Mesendoderm (in vitro differentiated cells): ENCODE measurements at regions not wholly inside any gene's neighbourhood (a gene's known extent, or its start where the extent isn't known, plus 50 kb on each side); places are given as distances from the start of the nearest gene placed in this dataset.

Experiments used
- DNase-seq: peaks from one replicate; pipeline ENCODE4 v3.0.0; 2013
- H2AK5ac ChIP-seq: 2 replicates; pipeline ENCODE4 v1.6.1; 2013; ENCODE audit warnings: low read length, inconsistent platforms
- H2BK120ac ChIP-seq: 2 replicates; pipeline ENCODE4 v1.6.1; 2013; ENCODE audit warnings: low read depth, mild to moderate bottlenecking, low read length, moderate library complexity, mixed read lengths
- H2BK15ac ChIP-seq: replicated peaks from 2 replicates; pipeline ENCODE4 v1.6.1; 2013; ENCODE audit warnings: low read depth, mild to moderate bottlenecking, moderate library complexity
- H2BK5ac ChIP-seq: 2 replicates; pipeline ENCODE4 v1.6.1; 2013; ENCODE audit warnings: low read length, inconsistent platforms
- H3K18ac ChIP-seq: 2 replicates; pipeline ENCODE4 v1.6.1; 2013; ENCODE audit warnings: mild to moderate bottlenecking, low read length, mixed read lengths
- H3K23ac ChIP-seq: one replicate; pipeline ENCODE4 v1.6.1; 2013; ENCODE audit warnings: low read length
- H3K27ac ChIP-seq: 2 replicates; pipeline ENCODE4 v1.5.1; 2013; ENCODE audit warnings: low read depth, mild to moderate bottlenecking, inconsistent platforms, low read length, moderate library complexity
- H3K27me3 ChIP-seq: 2 replicates; pipeline ENCODE4 v1.6.1; 2013; ENCODE audit warnings: low read length, control low read depth, mild to moderate bottlenecking, inconsistent platforms; ENCODE audit not compliant: insufficient read depth, poor library complexity
- H3K36me3 ChIP-seq: 2 replicates; pipeline ENCODE4 v1.6.1; 2013; ENCODE audit warnings: low read length, inconsistent platforms; ENCODE audit not compliant: control insufficient read depth, insufficient read depth
- H3K4ac ChIP-seq: one replicate; pipeline ENCODE4 v1.6.1; 2013; ENCODE audit warnings: low read depth, mild to moderate bottlenecking, low read length, moderate library complexity
- H3K4me1 ChIP-seq: 2 replicates; pipeline ENCODE4 v1.6.1; 2013; ENCODE audit warnings: low read depth, low read length, inconsistent platforms; ENCODE audit not compliant: control insufficient read depth
- H3K4me2 ChIP-seq: 2 replicates; pipeline ENCODE4 v1.6.1; 2013; ENCODE audit warnings: low read length
- H3K4me3 ChIP-seq: 2 replicates; pipeline ENCODE4 v1.5.1; 2013; ENCODE audit warnings: mild to moderate bottlenecking, low read length
- H3K56ac ChIP-seq: one replicate; pipeline ENCODE4 v1.6.1; 2013; ENCODE audit warnings: low read length
- H3K79me1 ChIP-seq: 2 replicates; pipeline ENCODE4 v1.6.1; 2013; ENCODE audit warnings: low read length, inconsistent platforms
- H3K79me2 ChIP-seq: 2 replicates; pipeline ENCODE4 v1.6.1; 2013; ENCODE audit warnings: mild to moderate bottlenecking, low read length; ENCODE audit not compliant: control insufficient read depth, insufficient read depth
- H3K9ac ChIP-seq: 2 replicates; pipeline ENCODE4 v1.6.1; 2013; ENCODE audit warnings: low read length, inconsistent platforms
- H4K5ac ChIP-seq: one replicate; pipeline ENCODE4 v1.6.1; 2013; ENCODE audit warnings: low read length
- H4K8ac ChIP-seq: one replicate; pipeline ENCODE4 v1.6.1; 2013; ENCODE audit warnings: low read depth, mild to moderate bottlenecking, control low read depth, low read length, moderate library complexity
- WGBS: extraction: QIAGEN DNeasy Blood & Tissue Kit; methylation state at CpG from one replicate; pipeline ENCODE4 v1.1.7; 2013; ENCODE audit warnings: low lambda C conversion rate, missing lambda C conversion rate; ENCODE audit not compliant: insufficient coverage; ENCODE audit errors: extremely low coverage; 5-methylcytosine and 5-hydroxymethylcytosine counted together

- Histone ChIP-seq H3K56ac (no peak overlapping the region), H4K5ac (no peak overlapping the region), H2BK15ac (no peak overlapping the region), H3K27ac (peak overlapping the region; percentile 49), H3K79me1 (no peaks in the 10 kb centered on the region), H2AK5ac (no peak overlapping the region), H3K4me1 (no peaks in the 10 kb centered on the region), H3K4ac (no peak overlapping the region), H3K4me3 (no peak overlapping the region), H3K4me2 (no peak overlapping the region), H3K36me3 (no peaks in the 10 kb centered on the region), H2BK5ac (no peak overlapping the region), H3K23ac (no peak overlapping the region), H2BK120ac (no peak overlapping the region), H3K79me2 (no peaks in the 10 kb centered on the region), H3K18ac (no peak overlapping the region), H3K27me3 (no peaks in the 10 kb centered on the region), H3K9ac (no peak overlapping the region), H4K8ac (no peak overlapping the region)
- no CpG with 5 or more reads among the region's 6 CpGs for WGBS
- peak; percentile 55 for DNase-seq
These were observed 167.5 kb upstream of the FREM2 start for GRCh38 chr13:38519229-38519911.

DNA sequence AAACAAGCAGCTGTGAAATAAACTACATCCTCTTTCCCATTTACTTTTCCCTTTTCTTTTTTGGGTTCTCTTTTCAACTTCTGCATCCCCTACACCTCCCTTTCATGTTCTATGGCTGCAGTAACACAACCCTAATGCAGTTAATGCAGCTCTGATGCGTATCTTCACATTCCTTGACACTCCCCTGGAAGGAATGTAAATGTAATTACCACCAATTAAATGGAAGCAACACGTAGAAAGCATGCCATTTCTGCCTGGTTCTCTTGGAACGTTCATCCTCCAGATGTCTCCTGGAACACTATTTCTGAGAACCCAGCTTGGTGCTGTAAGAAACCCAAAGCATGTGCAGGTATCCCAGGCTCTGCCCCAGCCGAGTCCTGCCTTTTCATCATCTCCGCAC lies 166.8 kb upstream of the FREM2 start:
- H3K79me1 ChIP-seq: no peaks in the 10 kb centered on the region
- H2BK120ac ChIP-seq: no peak overlapping the region
- no peaks in the 10 kb centered on the region for H3K27me3 ChIP-seq
- no peak overlapping the region for H4K8ac ChIP-seq
- no peak overlapping the region for H3K56ac ChIP-seq
- no peak overlapping the region for H2BK5ac ChIP-seq
- H2AK5ac ChIP-seq: no peak overlapping the region
- no peak overlapping the region for H3K4ac ChIP-seq
- WGBS: no CpG with 5 or more reads among the region's 5 CpGs
- peak; percentile 71 for DNase-seq
- H3K4me1 ChIP-seq: no peaks in the 10 kb centered on the region
- H3K18ac ChIP-seq: no peak overlapping the region
- H2BK15ac ChIP-seq: no peak overlapping the region
- H4K5ac ChIP-seq: no peak overlapping the region
- no peaks in the 10 kb centered on the region for H3K79me2 ChIP-seq
- no peak overlapping the region for H3K4me2 ChIP-seq
- no peak overlapping the region for H3K27ac ChIP-seq
- H3K4me3 ChIP-seq: no peak overlapping the region
- no peak overlapping the region for H3K9ac ChIP-seq
- no peaks in the 10 kb centered on the region for H3K36me3 ChIP-seq
- H3K23ac ChIP-seq: no peak overlapping the region

DNA sequence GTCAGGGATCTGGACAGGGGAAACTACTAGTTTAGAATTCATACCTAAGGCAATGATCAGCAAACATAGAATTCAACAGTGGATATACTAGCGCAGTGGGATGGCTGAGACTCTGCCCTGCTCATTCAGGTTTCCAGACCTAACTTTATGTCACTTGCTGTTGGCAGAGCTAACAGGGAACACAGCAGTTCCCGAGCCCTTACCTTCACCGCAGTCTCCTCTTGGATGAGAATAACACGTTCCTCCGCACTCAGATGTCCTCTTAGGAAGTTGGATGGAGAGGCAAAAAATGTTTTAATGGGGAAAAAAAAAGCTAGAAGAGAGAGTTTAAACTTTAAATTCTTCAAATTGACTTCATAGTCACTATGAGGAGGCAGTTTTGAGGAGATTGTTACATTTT lies 159.7 kb upstream of the FREM2 start:
- Histone ChIP-seq H2BK15ac (no peak overlapping the region), H3K4me3 (no peak overlapping the region), H3K4ac (no peak overlapping the region), H3K4me2 (no peak overlapping the region), H3K27ac (no peak overlapping the region), H2BK5ac (no peak overlapping the region), H3K9ac (no peak overlapping the region), H3K36me3 (no peaks in the 10 kb centered on the region), H4K8ac (no peak overlapping the region), H3K4me1 (no peaks in the 10 kb centered on the region), H2BK120ac (no peak overlapping the region), H2AK5ac (no peak overlapping the region), H3K23ac (no peak overlapping the region), H3K79me2 (no peaks in the 10 kb centered on the region), H3K79me1 (no peaks in the 10 kb centered on the region), H3K56ac (no peak overlapping the region), H4K5ac (no peak overlapping the region), H3K27me3 (no peaks in the 10 kb centered on the region), H3K18ac (peak overlapping the region; percentile 46)
- no peak for DNase-seq
- no CpG with 5 or more reads among the region's 5 CpGs for WGBS

GRCh38 chr13:38528986-38529385 lies 157.9 kb upstream of the FREM2 start:
- no peak overlapping the region for H3K4me2 ChIP-seq
- H3K4me1 ChIP-seq: no peaks in the 10 kb centered on the region
- no peak overlapping the region for H3K9ac ChIP-seq
- peak; percentile 26 for DNase-seq
- no peak overlapping the region for H4K5ac ChIP-seq
- no peak overlapping the region for H3K27ac ChIP-seq
- H2BK5ac ChIP-seq: no peak overlapping the region
- H3K27me3 ChIP-seq: no peaks in the 10 kb centered on the region
- no peaks in the 10 kb centered on the region for H3K36me3 ChIP-seq
- no peak overlapping the region for H3K23ac ChIP-seq
- H3K4ac ChIP-seq: no peak overlapping the region
- WGBS: no CpG with 5 or more reads among the region's 2 CpGs
- no peaks in the 10 kb centered on the region for H3K79me1 ChIP-seq
- no peak overlapping the region for H2BK120ac ChIP-seq
- H3K18ac ChIP-seq: no peak overlapping the region
- H3K79me2 ChIP-seq: no peaks in the 10 kb centered on the region
- no peak overlapping the region for H3K56ac ChIP-seq
- H4K8ac ChIP-seq: no peak overlapping the region
- no peak overlapping the region for H3K4me3 ChIP-seq
- H2AK5ac ChIP-seq: no peak overlapping the region
- no peak overlapping the region for H2BK15ac ChIP-seq

DNA sequence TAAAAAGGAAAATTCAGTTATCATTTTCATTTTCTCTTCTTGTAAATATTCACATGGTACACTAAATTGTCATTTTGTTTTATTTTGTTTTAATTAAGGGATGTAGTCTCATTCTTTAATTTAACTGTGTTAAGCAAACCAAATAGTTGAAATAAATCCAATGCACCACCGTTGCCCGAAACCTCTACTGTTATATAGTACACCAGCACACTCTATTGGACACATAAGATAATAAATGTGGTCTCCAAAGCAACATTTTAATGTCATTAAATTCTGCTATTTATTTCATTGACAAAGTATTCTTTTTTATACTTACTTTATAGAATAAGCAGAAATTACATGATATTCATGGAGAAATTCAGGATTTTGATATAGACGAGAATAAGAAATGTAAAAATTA lies 156.4 kb upstream of the FREM2 start:
- no peaks in the 10 kb centered on the region for H3K79me2 ChIP-seq

GRCh38 chr13:38535261-38535660 lies 151.6 kb upstream of the FREM2 start:
- no peak for DNase-seq
- H3K36me3 ChIP-seq: no peaks in the 10 kb centered on the region
- no peak overlapping the region for H3K4me3 ChIP-seq

More for the DNA sequence above, 156.4 kb upstream of the FREM2 start:
- no peak overlapping the region for H3K23ac ChIP-seq
- H3K27me3 ChIP-seq: no peaks in the 10 kb centered on the region
- no peak overlapping the region for H3K18ac ChIP-seq
- H3K4me3 ChIP-seq: no peak overlapping the region
- no peak overlapping the region for H2BK5ac ChIP-seq
- H2AK5ac ChIP-seq: no peak overlapping the region
- no CpG with 5 or more reads among the region's 3 CpGs for WGBS
- H3K56ac ChIP-seq: no peak overlapping the region
- no peak overlapping the region for H3K9ac ChIP-seq
- H3K4me1 ChIP-seq: no peaks in the 10 kb centered on the region
- no peak overlapping the region for H4K5ac ChIP-seq
- no peaks in the 10 kb centered on the region for H3K36me3 ChIP-seq
- H2BK120ac ChIP-seq: no peak overlapping the region
- no peak for DNase-seq
- no peak overlapping the region for H3K4me2 ChIP-seq
- H4K8ac ChIP-seq: no peak overlapping the region
- no peak overlapping the region for H3K27ac ChIP-seq
- no peak overlapping the region for H3K4ac ChIP-seq
- H3K79me1 ChIP-seq: no peaks in the 10 kb centered on the region
- no peak overlapping the region for H2BK15ac ChIP-seq

More at GRCh38 chr13:38535261-38535660, 151.6 kb upstream of the FREM2 start:
- Histone ChIP-seq H3K4me1 (no peaks in the 10 kb centered on the region), H3K4ac (no peak overlapping the region), H2BK120ac (no peak overlapping the region), H4K5ac (no peak overlapping the region), H2BK5ac (no peak overlapping the region), H3K9ac (no peak overlapping the region), H3K56ac (no peak overlapping the region), H3K18ac (no peak overlapping the region), H3K27me3 (no peaks in the 10 kb centered on the region), H3K23ac (no peak overlapping the region), H2AK5ac (no peak overlapping the region), H3K27ac (no peak overlapping the region), H3K79me2 (no peaks in the 10 kb centered on the region), H3K79me1 (no peaks in the 10 kb centered on the region), H2BK15ac (no peak overlapping the region), H4K8ac (no peak overlapping the region), H3K4me2 (no peak overlapping the region)
- no CpG with 5 or more reads among the region's 7 CpGs for WGBS
